HG02588 (cell line): ENCODE measurements at regions not wholly inside any gene's neighbourhood (a gene's known extent, or its start where the extent isn't known, plus 50 kb on each side); places are given as distances from the start of the nearest gene placed in this dataset.

Source experiments
- ATAC-seq: cut with Tn5 transposase; IDR thresholded peaks from one replicate; pipeline ENCODE4 v1.9.1; 2021; ENCODE audit warnings: mild to moderate bottlenecking, moderate library complexity; ENCODE audit not compliant: unreplicated experiment

- no peak for ATAC-seq
Observed at GRCh38 chr1:232452117-232452516, 177.8 kb downstream of the SIPA1L2 start.

- no peak for ATAC-seq
Observed at GRCh38 chr1:232451506-232451905, 178.4 kb downstream of the SIPA1L2 start.

GRCh38 chr1:232450615-232451014, 179.3 kb downstream of the SIPA1L2 start:
- no peak for ATAC-seq

GRCh38 chr1:232447125-232447524, 182.8 kb downstream of the SIPA1L2 start:
- ATAC-seq = no peak

GRCh38 chr1:232445361-232446106, 184.4 kb downstream of the SIPA1L2 start:
- no peak for ATAC-seq

- no peak for ATAC-seq
Observed at GRCh38 chr1:232443372-232443771, 186.6 kb downstream of the SIPA1L2 start.

GRCh38 chr1:232441036-232441411, 188.9 kb downstream of the SIPA1L2 start:
- no peak for ATAC-seq

- peak; percentile 62 for ATAC-seq
Observed at GRCh38 chr1:232440325-232441035, 189.5 kb downstream of the SIPA1L2 start.

- no peak for ATAC-seq
Observed at GRCh38 chr1:232439011-232439410, 190.9 kb downstream of the SIPA1L2 start.

GRCh38 chr1:232438476-232438875, 191.5 kb downstream of the SIPA1L2 start:
- no peak for ATAC-seq

GRCh38 chr1:232437510-232437909, 192.4 kb downstream of the SIPA1L2 start:
- ATAC-seq = no peak

GRCh38 chr1:232435729-232436128, 194.2 kb downstream of the SIPA1L2 start:
- ATAC-seq = no peak

GRCh38 chr1:232432313-232432712, 197.6 kb downstream of the SIPA1L2 start:
- ATAC-seq = no peak

GRCh38 chr1:232431748-232432147, 198.2 kb downstream of the SIPA1L2 start:
- ATAC-seq = no peak

GRCh38 chr1:232431326-232431725, 198.6 kb downstream of the SIPA1L2 start:
- no peak for ATAC-seq

GRCh38 chr1:232430467-232430866, 199.5 kb downstream of the SIPA1L2 start:
- no peak for ATAC-seq

GRCh38 chr1:232428786-232429530, 201.0 kb downstream of the SIPA1L2 start:
- ATAC-seq = no peak

- no peak for ATAC-seq
Observed at GRCh38 chr1:232428036-232428645, 201.8 kb downstream of the SIPA1L2 start.

- ATAC-seq = no peak
Observed at GRCh38 chr1:232426801-232427200, 203.1 kb downstream of the SIPA1L2 start.

GRCh38 chr1:232425421-232425820, 204.5 kb downstream of the SIPA1L2 start:
- no peak for ATAC-seq

GRCh38 chr1:232423591-232423990, 206.3 kb downstream of the SIPA1L2 start:
- no peak for ATAC-seq
